ENCODE measurements at regions not wholly inside any gene's neighbourhood (a gene's known extent, or its start where the extent isn't known, plus 50 kb on each side); places are given as distances from the start of the nearest gene placed in this dataset.
A peak's percentile ranks its signal among the peaks of the same experiment; 100 is the strongest.

GRCh38 chr20:19929481-19930145 lies 87.5 kb upstream of the NAA20 start:
- H3K27me3 ChIP-seq = no peaks in the 10 kb centered on the region
- H3K4me1 ChIP-seq = peaks cover 17 to 45% (median 31%) of the 10 kb centered on the region in 4 donors
- intact Hi-C loops (cut with DNase I; ENCODE audit: low total_unique reads) = no loop called here
- peak overlapping the region in 4 of 5 donors; percentile 16 to 53 (median 28) for H3K27ac ChIP-seq
- DNase-seq = no peak
- H3K4me3 ChIP-seq = no peak overlapping the region
- no peak for TF ChIP-seq CTCF (IDR thresholded peaks at IDR 0.05)
- TF ChIP-seq EP300 (IDR thresholded peaks at IDR 0.05) = no peak
- TF ChIP-seq POLR2A (IDR thresholded peaks at IDR 0.05) = no peak
- TF ChIP-seq POLR2AphosphoS5 (IDR thresholded peaks at IDR 0.05) = no peak
- WGBS, 5 donors = 70 to 78% (median 74%) methylated on average over 7 of the region's 7 CpGs
- no peaks in the 10 kb centered on the region for H3K36me3 ChIP-seq
- H3K9me3 ChIP-seq = no peaks in the 10 kb centered on the region

GRCh38 chr20:19930426-19930825 lies 86.7 kb upstream of the NAA20 start:
- H3K4me1 ChIP-seq = peaks cover 23 to 53% (median 38%) of the 10 kb centered on the region in 4 donors
- H3K27ac ChIP-seq = peak overlapping the region; percentile 5 to 53 (median 16)
- intact Hi-C loops (cut with DNase I; ENCODE audit: low total_unique reads) = no loop called here
- 63 to 86% (median 67%) methylated on average over 5 of the region's 5 CpGs for WGBS, 5 donors
- TF ChIP-seq POLR2A (IDR thresholded peaks at IDR 0.05) (no peak), POLR2AphosphoS5 (IDR thresholded peaks at IDR 0.05) (no peak), EP300 (IDR thresholded peaks at IDR 0.05) (no peak), CTCF (IDR thresholded peaks at IDR 0.05) (no peak)
- no peak overlapping the region for H3K4me3 ChIP-seq
- H3K36me3 ChIP-seq = no peaks in the 10 kb centered on the region
- H3K27me3 ChIP-seq = no peaks in the 10 kb centered on the region
- no peak for DNase-seq
- H3K9me3 ChIP-seq = no peaks in the 10 kb centered on the region

DNA sequence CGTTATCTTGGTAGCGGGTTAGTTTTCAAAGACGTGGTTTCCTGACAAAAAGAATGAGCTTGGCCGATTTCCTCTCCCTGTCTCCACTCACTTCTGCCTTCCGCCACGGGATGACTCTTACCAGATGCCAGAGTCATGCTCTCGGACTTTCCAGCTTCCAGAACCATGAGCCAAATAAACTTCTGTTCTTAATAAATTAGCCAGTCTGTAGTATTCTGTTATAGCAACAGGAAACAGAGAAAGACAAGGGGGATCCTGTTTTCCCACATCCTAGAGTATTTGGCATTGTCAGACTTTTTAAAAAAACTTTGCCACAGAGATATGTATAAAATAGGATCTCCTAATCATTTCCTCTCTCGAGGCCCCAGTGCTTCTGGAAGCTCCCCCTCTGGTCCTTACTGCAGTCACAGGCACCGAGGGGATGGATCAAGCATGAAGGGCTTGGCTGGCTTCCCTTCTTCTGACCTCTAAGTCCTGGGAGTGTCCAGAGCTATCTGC lies 84.9 kb upstream of the NAA20 start:
- WGBS, 5 donors = 35 to 70% (median 51%) methylated on average over 9 of the region's 9 CpGs
- peaks cover 28 to 59% (median 46%) of the 10 kb centered on the region in 4 donors for H3K4me1 ChIP-seq
- H3K4me3 ChIP-seq = no peak overlapping the region

GRCh38 chr20:19934792-19935491 lies 82.2 kb upstream of the NAA20 start:
- peak overlapping the region; percentile 25 to 74 (median 61) for H3K27ac ChIP-seq
- no peaks in the 10 kb centered on the region for H3K27me3 ChIP-seq
- DNase-seq = peak; percentile 42 to 71
- intact Hi-C loops (cut with DNase I; ENCODE audit: low total_unique reads) = no loop called here
- H3K4me1 ChIP-seq = peaks cover 23 to 39% (median 30%) of the 10 kb centered on the region in 4 donors
- H3K4me3 ChIP-seq = peak overlapping the region in 3 of 4 donors; percentile 15 to 23 (median 20)
- 41 to 60% (median 54%) methylated on average over 13 of the region's 13 CpGs for WGBS, 5 donors
- peaks cover 0 to 15% (median 5%) of the 10 kb centered on the region in 4 donors for H3K36me3 ChIP-seq
- H3K9me3 ChIP-seq = no peaks in the 10 kb centered on the region
- TF ChIP-seq POLR2A (IDR thresholded peaks at IDR 0.05) (no peak), POLR2AphosphoS5 (IDR thresholded peaks at IDR 0.05) (peak in 1 of 3 donors; percentile 44), CTCF (IDR thresholded peaks at IDR 0.05) (no peak)

More for the DNA sequence above, 84.9 kb upstream of the NAA20 start:
- TF ChIP-seq EP300 (IDR thresholded peaks at IDR 0.05) (no peak), POLR2AphosphoS5 (IDR thresholded peaks at IDR 0.05) (peak in 1 of 3 donors; percentile 53)
- H3K9me3 ChIP-seq = no peaks in the 10 kb centered on the region
- peaks cover 0 to 15% (median 5%) of the 10 kb centered on the region in 4 donors for H3K36me3 ChIP-seq
- peak overlapping the region in 4 of 5 donors; percentile 27 to 72 (median 66) for H3K27ac ChIP-seq
- H3K27me3 ChIP-seq = no peaks in the 10 kb centered on the region
- DNase-seq = peak in 1 of 2 donors; percentile 81
- intact Hi-C loops (cut with DNase I; ENCODE audit: low total_unique reads) = no loop called here

Measured in stomach (tissue), 8 donors.